Bronchial epithelial cell (primary cell): ENCODE measurements at regions not wholly inside any gene's neighbourhood (a gene's known extent, or its start where the extent isn't known, plus 50 kb on each side); places are given as distances from the start of the nearest gene placed in this dataset.

Experiments used
- DNase-seq: peaks from one replicate; pipeline ENCODE4 v3.0.0-alpha.2; 2010; ENCODE audit warnings: low read depth
- FAIRE-seq: peaks from 2 replicates; lab custom pipeline; 2011; peaks lifted over from hg19 to GRCh38; lab: Jason Lieb, UNC
- H3K27me3 ChIP-seq: 2 replicates; pipeline ENCODE4 v1.5.1; 2011; ENCODE audit warnings: low read length; ENCODE audit not compliant: control insufficient read depth, insufficient read depth
- H3K36me3 ChIP-seq: 2 replicates; pipeline ENCODE4 v1.5.1; 2011; ENCODE audit warnings: low read length; ENCODE audit not compliant: control insufficient read depth, insufficient read depth
- H3K4me3 ChIP-seq: 2 replicates; pipeline ENCODE4 v1.5.1; 2011; ENCODE audit warnings: mild to moderate bottlenecking, low read depth, low read length, control low read depth
- CTCF ChIP-seq: IDR thresholded peaks from 2 replicates; pipeline ENCODE4 v1.5.1; 2011; ENCODE audit warnings: mild to moderate bottlenecking, moderate library complexity, low read length, control low read depth, inconsistent platforms; ENCODE audit not compliant: insufficient read depth, severe bottlenecking

GRCh38 chr17:74147056-74147835, 56.2 kb upstream of the RPL38 start:
- Histone ChIP-seq H3K36me3 (no peaks in the 10 kb centered on the region), H3K4me3 (no peak overlapping the region), H3K27me3 (no peaks in the 10 kb centered on the region)
- no peak for DNase-seq
- TF ChIP-seq CTCF, result no peak
- no peak for FAIRE-seq

GRCh38 chr17:74147966-74148365, 55.5 kb upstream of the RPL38 start:
- Histone ChIP-seq H3K4me3 (no peak overlapping the region), H3K27me3 (no peaks in the 10 kb centered on the region), H3K36me3 (no peaks in the 10 kb centered on the region)
- no peak for TF ChIP-seq CTCF
- FAIRE-seq, result no peak
- no peak for DNase-seq

- H3K27me3 ChIP-seq, result no peaks in the 10 kb centered on the region
- H3K4me3 ChIP-seq, result no peak overlapping the region
- H3K36me3 ChIP-seq, result no peaks in the 10 kb centered on the region
- DNase-seq, result no peak
- FAIRE-seq, result no peak
- no peak for TF ChIP-seq CTCF
These were observed 55.0 kb upstream of the RPL38 start for GRCh38 chr17:74148446-74148845.

DNA sequence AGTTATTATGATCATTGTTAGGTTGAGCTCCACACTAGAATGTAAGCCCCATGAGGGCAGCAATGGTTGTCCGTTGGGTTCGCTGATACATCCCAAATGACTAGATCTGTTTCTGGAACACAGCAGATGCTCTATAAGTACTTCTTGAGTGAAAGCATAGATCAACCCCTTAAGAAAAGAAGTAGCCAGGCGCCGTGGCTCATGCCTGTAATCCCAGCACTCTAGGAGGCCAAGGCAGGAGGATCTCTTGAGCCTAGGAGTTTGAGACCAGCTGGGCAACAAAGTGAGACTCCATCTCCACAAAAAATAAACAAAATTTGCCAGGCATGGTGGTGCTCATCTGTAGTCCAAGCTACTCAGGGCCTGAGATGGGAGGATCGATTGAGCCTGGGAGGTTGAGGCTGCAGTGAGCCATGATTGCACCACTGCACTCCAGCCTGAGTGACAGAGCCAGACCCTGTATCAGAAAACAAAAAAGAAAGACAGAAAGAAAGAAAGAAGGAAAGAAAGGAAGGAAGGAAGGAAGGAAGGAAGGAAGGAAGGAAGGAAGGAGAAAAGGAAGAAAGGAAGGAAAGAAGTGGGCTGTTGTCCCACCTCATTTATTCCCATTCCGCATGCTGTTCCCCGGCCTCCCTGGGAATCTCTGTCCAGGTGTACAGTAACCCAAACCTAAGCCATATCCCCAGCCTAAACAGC, 54.4 kb upstream of the RPL38 start:
- Histone ChIP-seq H3K27me3 (no peaks in the 10 kb centered on the region), H3K36me3 (no peaks in the 10 kb centered on the region), H3K4me3 (no peak overlapping the region)
- no peak for FAIRE-seq
- DNase-seq, result no peak
- TF ChIP-seq CTCF, result no peak

GRCh38 chr17:74149597-74150427, 53.7 kb upstream of the RPL38 start:
- Histone ChIP-seq H3K36me3 (no peaks in the 10 kb centered on the region), H3K4me3 (no peak overlapping the region), H3K27me3 (no peaks in the 10 kb centered on the region)
- TF ChIP-seq CTCF, result no peak
- DNase-seq, result no peak
- FAIRE-seq, result no peak
